ENCODE measurements at regions not wholly inside any gene's neighbourhood (a gene's known extent, or its start where the extent isn't known, plus 50 kb on each side); places are given as distances from the start of the nearest gene placed in this dataset.

GRCh38 chr4:123661080-123661737, 264.6 kb downstream of the SPRY1 start:
- no peak overlapping the region for H3K27ac ChIP-seq
- no peak for TF ChIP-seq ZFX (IDR thresholded peaks at IDR 0.05; ENCODE audit: borderline replicate concordance)
- TF ChIP-seq CTCF (IDR thresholded peaks at IDR 0.05), result peak; percentile 80

DNA sequence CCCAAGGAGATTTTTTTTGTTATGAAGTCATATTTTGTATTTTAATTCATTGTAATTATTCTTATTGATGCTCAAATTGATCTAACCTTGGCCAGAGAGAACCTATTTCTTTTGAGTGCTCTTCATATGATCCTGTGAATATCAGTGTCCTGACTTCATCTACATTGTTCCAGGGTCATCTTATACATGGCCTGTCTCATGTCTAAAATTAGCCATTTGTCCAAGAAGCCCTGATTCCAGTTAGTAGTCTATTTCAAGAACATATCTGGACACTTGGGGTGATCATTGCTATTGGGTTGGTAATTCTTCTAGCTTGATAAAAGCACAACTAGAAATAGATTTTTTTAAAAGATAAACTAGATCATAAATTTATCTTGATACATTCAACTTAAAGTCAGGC, 266.2 kb downstream of the SPRY1 start:
- TF ChIP-seq CTCF (IDR thresholded peaks at IDR 0.05), result no peak
- no peak for TF ChIP-seq ZFX (IDR thresholded peaks at IDR 0.05; ENCODE audit: borderline replicate concordance)
- H3K27ac ChIP-seq, result no peak overlapping the region

GRCh38 chr4:123666486-123666885, 269.9 kb downstream of the SPRY1 start:
- no peak overlapping the region for H3K27ac ChIP-seq
- no peak for TF ChIP-seq CTCF (IDR thresholded peaks at IDR 0.05)
- TF ChIP-seq ZFX (IDR thresholded peaks at IDR 0.05; ENCODE audit: borderline replicate concordance), result no peak

DNA sequence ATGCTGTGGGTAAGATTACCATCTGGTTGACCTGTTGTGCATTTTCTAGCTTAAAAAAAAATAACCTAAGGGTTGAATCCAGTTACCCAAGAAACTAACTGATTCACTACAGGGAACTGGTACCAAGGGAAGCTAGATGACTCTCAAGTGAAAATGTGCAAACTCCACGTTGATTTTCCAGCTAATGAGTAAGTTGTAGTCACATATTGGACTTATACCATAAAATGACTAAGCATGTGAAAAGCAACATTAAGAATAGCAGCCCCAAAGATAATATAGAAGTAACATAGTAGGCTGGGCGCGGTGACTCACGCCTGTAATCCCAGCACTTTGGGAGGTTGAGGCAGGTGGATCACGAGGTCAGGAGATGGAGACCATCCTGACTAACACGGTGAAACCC, 270.9 kb downstream of the SPRY1 start:
- TF ChIP-seq CTCF (IDR thresholded peaks at IDR 0.05) (no peak), ZFX (IDR thresholded peaks at IDR 0.05; ENCODE audit: borderline replicate concordance) (no peak)
- no peak overlapping the region for H3K27ac ChIP-seq

GRCh38 chr4:123667991-123668390, 271.4 kb downstream of the SPRY1 start:
- TF ChIP-seq CTCF (IDR thresholded peaks at IDR 0.05) (no peak), ZFX (IDR thresholded peaks at IDR 0.05; ENCODE audit: borderline replicate concordance) (no peak)

GRCh38 chr4:123671636-123672404, 275.2 kb downstream of the SPRY1 start:
- H3K27ac ChIP-seq, result no peak overlapping the region
- TF ChIP-seq ZFX (IDR thresholded peaks at IDR 0.05; ENCODE audit: borderline replicate concordance) (no peak), CTCF (IDR thresholded peaks at IDR 0.05) (no peak)

More at GRCh38 chr4:123667991-123668390, 271.4 kb downstream of the SPRY1 start:
- H3K27ac ChIP-seq, result no peak overlapping the region

DNA sequence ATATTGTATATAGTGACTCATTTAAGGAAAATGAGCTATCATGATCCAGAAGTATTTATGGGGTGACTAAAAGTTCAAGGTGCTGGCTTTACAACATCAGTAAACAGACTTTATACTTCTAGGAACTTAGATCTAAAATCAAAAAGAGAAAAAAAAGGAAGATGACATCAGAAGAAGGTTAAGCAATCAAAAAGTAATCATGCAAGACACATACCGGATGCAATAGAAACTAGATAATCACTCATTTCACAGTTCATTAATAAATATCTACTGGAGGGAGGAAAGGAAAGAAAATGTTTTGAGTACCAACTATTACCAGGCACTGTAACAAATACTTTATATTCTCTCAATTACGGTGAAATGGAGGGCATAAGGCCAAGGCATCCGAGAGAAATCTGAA, 276.4 kb downstream of the SPRY1 start:
- no peak for TF ChIP-seq ZFX (IDR thresholded peaks at IDR 0.05; ENCODE audit: borderline replicate concordance)
- no peak for TF ChIP-seq CTCF (IDR thresholded peaks at IDR 0.05)
- H3K27ac ChIP-seq, result no peak overlapping the region

All from 22Rv1 (cell line).